Tibial nerve (tissue), 3 donors: ENCODE measurements at regions not wholly inside any gene's neighbourhood (a gene's known extent, or its start where the extent isn't known, plus 50 kb on each side); places are given as distances from the start of the nearest gene placed in this dataset.

Source experiments
- POLR2A ChIP-seq, 2 donors: fragments of 450-650 bp; IDR thresholded peaks; one replicate each; pipeline ENCODE4 v1.6.1; 2017; ENCODE audit warnings: antibody characterized with exemption in 2 of 2, mild to moderate bottlenecking in 2 of 2, moderate library complexity in 2 of 2
- TF ChIP-seq, protein P1 (sequence below), 5 experiments: fragments of 200-600 bp in 3 of 5; fragments of 450-650 bp in 2 of 5; sonication (generic) in 3 of 5; IDR thresholded peaks; one replicate each; pipeline ENCODE4 v1.5.1; 2016 to 2019; ENCODE audit warnings: antibody characterized with exemption in 5 of 5, mild to moderate bottlenecking in 3 of 5, moderate library complexity in 2 of 5

- TF ChIP-seq POLR2A (IDR thresholded peaks at IDR 0.05): no peak
- TF ChIP-seq, protein P1, sequence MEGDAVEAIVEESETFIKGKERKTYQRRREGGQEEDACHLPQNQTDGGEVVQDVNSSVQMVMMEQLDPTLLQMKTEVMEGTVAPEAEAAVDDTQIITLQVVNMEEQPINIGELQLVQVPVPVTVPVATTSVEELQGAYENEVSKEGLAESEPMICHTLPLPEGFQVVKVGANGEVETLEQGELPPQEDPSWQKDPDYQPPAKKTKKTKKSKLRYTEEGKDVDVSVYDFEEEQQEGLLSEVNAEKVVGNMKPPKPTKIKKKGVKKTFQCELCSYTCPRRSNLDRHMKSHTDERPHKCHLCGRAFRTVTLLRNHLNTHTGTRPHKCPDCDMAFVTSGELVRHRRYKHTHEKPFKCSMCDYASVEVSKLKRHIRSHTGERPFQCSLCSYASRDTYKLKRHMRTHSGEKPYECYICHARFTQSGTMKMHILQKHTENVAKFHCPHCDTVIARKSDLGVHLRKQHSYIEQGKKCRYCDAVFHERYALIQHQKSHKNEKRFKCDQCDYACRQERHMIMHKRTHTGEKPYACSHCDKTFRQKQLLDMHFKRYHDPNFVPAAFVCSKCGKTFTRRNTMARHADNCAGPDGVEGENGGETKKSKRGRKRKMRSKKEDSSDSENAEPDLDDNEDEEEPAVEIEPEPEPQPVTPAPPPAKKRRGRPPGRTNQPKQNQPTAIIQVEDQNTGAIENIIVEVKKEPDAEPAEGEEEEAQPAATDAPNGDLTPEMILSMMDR (IDR thresholded peaks at IDR 0.05): no peak
Measured at GRCh38 chr6:117034971-117035370, 157.9 kb downstream of the RFX6 start.
